Endodermal cell (in vitro differentiated cells): ENCODE measurements at regions not wholly inside any gene's neighbourhood (a gene's known extent, or its start where the extent isn't known, plus 50 kb on each side); places are given as distances from the start of the nearest gene placed in this dataset.

Experiments
- DNase-seq: peaks from one replicate; pipeline ENCODE4 v3.0.0-alpha.2; 2017
- H3K27ac ChIP-seq: 2 replicates; pipeline ENCODE4 v1.5.1; 2013; ENCODE audit warnings: mild to moderate bottlenecking, low read depth, low read length, moderate library complexity
- H3K27me3 ChIP-seq: 2 replicates; pipeline ENCODE4 v1.6.1; 2013; ENCODE audit warnings: mild to moderate bottlenecking, low read length, moderate library complexity; ENCODE audit not compliant: insufficient read depth, control insufficient read depth, poor library complexity, severe bottlenecking
- H3K36me3 ChIP-seq: 2 replicates; pipeline ENCODE4 v1.7.0; 2013; ENCODE audit warnings: mild to moderate bottlenecking, low read length, moderate library complexity; ENCODE audit not compliant: control insufficient read depth, insufficient read depth
- H3K4me1 ChIP-seq: one replicate; pipeline ENCODE4 v1.7.0; 2013; ENCODE audit warnings: low read length; ENCODE audit not compliant: control insufficient read depth, insufficient read depth
- H3K4me3 ChIP-seq: 2 replicates; pipeline ENCODE4 v1.5.1; 2013; ENCODE audit warnings: mild to moderate bottlenecking, low read length, moderate library complexity
- H3K9ac ChIP-seq: 2 replicates; pipeline ENCODE4 v1.6.1; 2013; ENCODE audit warnings: mild to moderate bottlenecking, low read length, moderate library complexity; ENCODE audit not compliant: poor library complexity, severe bottlenecking; ENCODE audit errors: extremely low read depth
- H3K9me3 ChIP-seq: 2 replicates; pipeline ENCODE4 v1.6.1; 2013; ENCODE audit warnings: mild to moderate bottlenecking, low read length, moderate library complexity; ENCODE audit not compliant: control insufficient read depth
- H3K27ac Mint-ChIP-seq: 2 replicates; pipeline ENCODE4 v1.8.0; 2020; ENCODE audit warnings: mixed read lengths
- H3K27me3 Mint-ChIP-seq: 2 replicates; pipeline ENCODE4 v1.8.0; 2021; ENCODE audit warnings: mild to moderate bottlenecking, mixed read lengths; ENCODE audit not compliant: insufficient read depth
- H3K36me3 Mint-ChIP-seq: 2 replicates; pipeline ENCODE4 v1.8.0; 2020; ENCODE audit warnings: low read depth, mixed read lengths
- H3K4me1 Mint-ChIP-seq: 2 replicates; pipeline ENCODE4 v1.8.0; 2020; ENCODE audit warnings: mixed read lengths
- H3K4me3 Mint-ChIP-seq: 2 replicates; pipeline ENCODE4 v1.8.0; 2020; ENCODE audit warnings: mild to moderate bottlenecking, moderate library complexity, mixed read lengths
- H3K9me3 Mint-ChIP-seq: 2 replicates; pipeline ENCODE4 v1.8.0; 2020; ENCODE audit warnings: mild to moderate bottlenecking, mixed read lengths
- whole genome bisulfite sequencing, 2 experiments: methylation state at CpG; one replicate each; pipeline versions ENCODE4 v1.1.5 to v1.1.7; 2013; ENCODE audit warnings: missing lambda C conversion rate in 2 of 2, mixed read lengths in 1 of 2; ENCODE audit not compliant: insufficient coverage in 1 of 2, insufficient read length in 1 of 2; 5-methylcytosine and 5-hydroxymethylcytosine counted together
- TF ChIP-seq, protein P1 (sequence below): fragments of 200-600 bp; sonication (generic); conservative IDR thresholded peaks from 2 replicates; pipeline ENCODE4 v1.5.0; 2021; ENCODE audit warnings: antibody characterized with exemption, mild to moderate bottlenecking

DNA sequence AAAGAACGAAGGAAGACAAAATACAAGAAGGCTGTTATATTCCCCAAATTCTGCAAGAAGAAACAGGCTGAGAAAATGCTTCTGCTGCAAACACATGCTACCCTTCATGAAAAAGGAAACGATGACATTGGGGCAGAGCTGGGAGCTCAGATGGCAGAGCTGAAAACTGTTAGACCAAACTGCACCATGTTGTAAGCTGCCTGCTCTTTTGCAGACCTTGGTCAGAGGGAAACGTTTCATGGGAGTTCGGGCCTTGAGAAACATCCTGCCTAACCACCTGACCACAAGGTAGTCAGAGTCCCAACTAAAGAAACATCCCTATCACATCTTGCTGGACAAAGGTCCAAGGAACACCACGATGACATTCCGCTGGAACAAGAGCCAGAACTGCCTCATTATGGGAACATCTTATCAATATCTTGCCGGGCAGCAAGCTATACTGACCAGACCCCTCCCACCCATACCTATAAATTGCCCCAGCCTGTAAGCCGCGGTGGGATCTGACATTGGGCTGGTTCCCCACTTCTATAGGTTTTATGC, 110.7 kb upstream of the CTSC start:
- H3K27me3 Mint-ChIP-seq = no peaks in the 10 kb centered on the region

DNA sequence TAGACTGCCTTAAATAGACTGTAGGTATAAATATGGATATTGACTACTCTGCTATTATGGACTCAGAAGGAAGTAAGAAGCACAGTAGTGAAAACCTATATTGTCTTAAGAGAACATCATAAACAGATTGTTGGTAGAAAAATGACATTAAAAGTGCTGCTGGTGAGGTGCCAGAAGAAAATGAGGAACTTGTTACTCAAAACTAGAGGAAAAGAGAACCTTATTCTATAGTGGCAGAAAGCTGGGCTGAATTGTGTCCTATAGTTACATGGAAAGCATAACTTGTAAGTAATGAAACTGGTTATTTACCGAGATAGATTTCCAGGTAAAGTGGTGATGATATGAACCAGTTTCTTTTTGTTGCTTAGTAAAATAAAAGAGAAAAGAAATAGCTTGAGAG, 109.7 kb upstream of the CTSC start:
- Mint-ChIP-seq H3K27me3 (no peaks in the 10 kb centered on the region), H3K4me1 (peaks cover 1% of the 10 kb centered on the region), H3K4me3 (no peak overlapping the region), H3K27ac (no peak overlapping the region), H3K9me3 (peaks cover 4% of the 10 kb centered on the region), H3K36me3 (no peaks in the 10 kb centered on the region)
- 86 to 100% methylated on average over 1 of the region's 1 CpG for WGBS, 2 experiments
- Histone ChIP-seq H3K27me3 (no peaks in the 10 kb centered on the region), H3K27ac (no peak overlapping the region), H3K4me1 (no peaks in the 10 kb centered on the region), H3K9me3 (no peaks in the 10 kb centered on the region), H3K4me3 (no peak overlapping the region), H3K9ac (no peak overlapping the region), H3K36me3 (no peaks in the 10 kb centered on the region)
- TF ChIP-seq, protein P1, sequence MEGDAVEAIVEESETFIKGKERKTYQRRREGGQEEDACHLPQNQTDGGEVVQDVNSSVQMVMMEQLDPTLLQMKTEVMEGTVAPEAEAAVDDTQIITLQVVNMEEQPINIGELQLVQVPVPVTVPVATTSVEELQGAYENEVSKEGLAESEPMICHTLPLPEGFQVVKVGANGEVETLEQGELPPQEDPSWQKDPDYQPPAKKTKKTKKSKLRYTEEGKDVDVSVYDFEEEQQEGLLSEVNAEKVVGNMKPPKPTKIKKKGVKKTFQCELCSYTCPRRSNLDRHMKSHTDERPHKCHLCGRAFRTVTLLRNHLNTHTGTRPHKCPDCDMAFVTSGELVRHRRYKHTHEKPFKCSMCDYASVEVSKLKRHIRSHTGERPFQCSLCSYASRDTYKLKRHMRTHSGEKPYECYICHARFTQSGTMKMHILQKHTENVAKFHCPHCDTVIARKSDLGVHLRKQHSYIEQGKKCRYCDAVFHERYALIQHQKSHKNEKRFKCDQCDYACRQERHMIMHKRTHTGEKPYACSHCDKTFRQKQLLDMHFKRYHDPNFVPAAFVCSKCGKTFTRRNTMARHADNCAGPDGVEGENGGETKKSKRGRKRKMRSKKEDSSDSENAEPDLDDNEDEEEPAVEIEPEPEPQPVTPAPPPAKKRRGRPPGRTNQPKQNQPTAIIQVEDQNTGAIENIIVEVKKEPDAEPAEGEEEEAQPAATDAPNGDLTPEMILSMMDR = no peak
- DNase-seq = no peak

More for the DNA sequence above, 110.7 kb upstream of the CTSC start:
- H3K4me1 Mint-ChIP-seq = peaks cover 1% of the 10 kb centered on the region
- no peak overlapping the region for H3K4me3 ChIP-seq
- no peak overlapping the region for H3K4me3 Mint-ChIP-seq
- no peak overlapping the region for H3K27ac Mint-ChIP-seq
- TF ChIP-seq, protein P1 = no peak
- H3K9me3 ChIP-seq = no peaks in the 10 kb centered on the region
- 92 to 93% methylated on average over 4 to 9 of the region's 9 CpGs for WGBS, 2 experiments
- H3K4me1 ChIP-seq = no peaks in the 10 kb centered on the region
- H3K36me3 Mint-ChIP-seq = no peaks in the 10 kb centered on the region
- no peak for DNase-seq
- no peak overlapping the region for H3K9ac ChIP-seq
- H3K9me3 Mint-ChIP-seq = peaks cover 4% of the 10 kb centered on the region
- no peaks in the 10 kb centered on the region for H3K27me3 ChIP-seq
- no peak overlapping the region for H3K27ac ChIP-seq
- no peaks in the 10 kb centered on the region for H3K36me3 ChIP-seq

DNA sequence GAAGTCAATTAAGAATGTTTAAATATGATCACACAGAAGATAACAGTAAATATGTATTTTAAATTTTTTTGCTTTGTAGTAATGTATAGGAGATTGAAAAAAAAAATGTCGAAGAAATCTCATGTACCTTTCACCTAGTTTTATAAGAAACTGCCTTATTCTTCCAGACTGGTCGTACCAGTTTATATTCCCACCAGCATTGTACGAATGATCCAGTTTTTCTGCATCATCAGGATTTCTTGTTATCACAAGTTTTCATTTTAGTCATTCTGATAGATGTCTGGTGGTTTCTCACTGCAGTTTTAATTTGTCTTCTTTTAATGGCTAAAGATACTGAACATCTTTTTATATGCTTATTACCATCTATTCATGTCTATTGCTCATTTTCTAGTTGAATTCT, 101.8 kb upstream of the CTSC start:
- H3K27ac Mint-ChIP-seq = no peak overlapping the region

More for the DNA sequence above, 101.8 kb upstream of the CTSC start:
- Mint-ChIP-seq H3K36me3 (no peaks in the 10 kb centered on the region), H3K4me1 (peaks cover 1% of the 10 kb centered on the region), H3K27me3 (no peaks in the 10 kb centered on the region), H3K4me3 (no peak overlapping the region), H3K9me3 (peaks cover 9% of the 10 kb centered on the region)
- no peak for DNase-seq
- Histone ChIP-seq H3K9ac (no peak overlapping the region), H3K27ac (no peak overlapping the region), H3K9me3 (peaks cover 6% of the 10 kb centered on the region), H3K36me3 (no peaks in the 10 kb centered on the region), H3K4me1 (no peaks in the 10 kb centered on the region), H3K4me3 (no peak overlapping the region), H3K27me3 (no peaks in the 10 kb centered on the region)
- TF ChIP-seq, protein P1 = no peak
- WGBS, 2 experiments = 76% methylated on average over 3 of the region's 3 CpGs; no CpG with 5 or more reads in 1 of the 2 experiments
